Esophagus muscularis mucosa (tissue), 3 donors: ENCODE measurements at regions not wholly inside any gene's neighbourhood (a gene's known extent, or its start where the extent isn't known, plus 50 kb on each side); places are given as distances from the start of the nearest gene placed in this dataset.

Experiments
- CTCF ChIP-seq, 3 experiments: fragments of 200-600 bp in 2 of 3; fragments of 450-650 bp in 1 of 3; sonication (generic) in 2 of 3; IDR thresholded peaks; one replicate each; pipeline ENCODE4 v1.5.1; 2017 to 2019; ENCODE audit warnings: antibody characterized with exemption in 3 of 3, mild to moderate bottlenecking in 2 of 3, moderate library complexity in 1 of 3
- POLR2A ChIP-seq: fragments of 450-650 bp; IDR thresholded peaks from one replicate; pipeline ENCODE4 v1.6.1; 2017; ENCODE audit warnings: antibody characterized with exemption, moderate library complexity, mild to moderate bottlenecking, low read depth
- POLR2AphosphoS5 ChIP-seq, 2 donors: sonication (generic); formaldehyde crosslinking; IDR thresholded peaks; one replicate each; pipeline ENCODE4 v1.6.1; 2017; ENCODE audit warnings: antibody characterized with exemption in 2 of 2

DNA sequence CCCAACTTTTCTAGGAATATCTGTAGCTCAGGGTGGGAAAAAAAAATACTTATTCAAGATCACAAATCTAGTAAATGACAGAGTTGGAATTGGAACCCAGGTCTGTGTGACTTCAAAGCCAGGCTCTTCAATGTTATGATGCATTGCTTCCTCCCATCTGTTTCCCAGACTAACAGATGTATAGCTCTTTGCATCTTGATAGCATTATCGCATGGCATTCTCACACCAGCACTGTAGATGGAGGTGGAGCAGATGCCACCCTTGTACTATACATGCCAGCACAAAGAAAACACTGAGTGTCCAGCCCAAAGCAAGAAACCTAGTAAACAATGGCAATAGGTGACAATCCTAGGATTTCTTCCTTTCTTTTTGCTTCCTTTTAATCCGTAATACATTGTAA lies 497.3 kb downstream of the NEBL start:
- TF ChIP-seq CTCF (IDR thresholded peaks at IDR 0.05) (no peak), POLR2A (no peak), POLR2AphosphoS5 (IDR thresholded peaks at IDR 0.05) (no peak)
